ENCODE measurements at regions not wholly inside any gene's neighbourhood (a gene's known extent, or its start where the extent isn't known, plus 50 kb on each side); places are given as distances from the start of the nearest gene placed in this dataset.

DNA sequence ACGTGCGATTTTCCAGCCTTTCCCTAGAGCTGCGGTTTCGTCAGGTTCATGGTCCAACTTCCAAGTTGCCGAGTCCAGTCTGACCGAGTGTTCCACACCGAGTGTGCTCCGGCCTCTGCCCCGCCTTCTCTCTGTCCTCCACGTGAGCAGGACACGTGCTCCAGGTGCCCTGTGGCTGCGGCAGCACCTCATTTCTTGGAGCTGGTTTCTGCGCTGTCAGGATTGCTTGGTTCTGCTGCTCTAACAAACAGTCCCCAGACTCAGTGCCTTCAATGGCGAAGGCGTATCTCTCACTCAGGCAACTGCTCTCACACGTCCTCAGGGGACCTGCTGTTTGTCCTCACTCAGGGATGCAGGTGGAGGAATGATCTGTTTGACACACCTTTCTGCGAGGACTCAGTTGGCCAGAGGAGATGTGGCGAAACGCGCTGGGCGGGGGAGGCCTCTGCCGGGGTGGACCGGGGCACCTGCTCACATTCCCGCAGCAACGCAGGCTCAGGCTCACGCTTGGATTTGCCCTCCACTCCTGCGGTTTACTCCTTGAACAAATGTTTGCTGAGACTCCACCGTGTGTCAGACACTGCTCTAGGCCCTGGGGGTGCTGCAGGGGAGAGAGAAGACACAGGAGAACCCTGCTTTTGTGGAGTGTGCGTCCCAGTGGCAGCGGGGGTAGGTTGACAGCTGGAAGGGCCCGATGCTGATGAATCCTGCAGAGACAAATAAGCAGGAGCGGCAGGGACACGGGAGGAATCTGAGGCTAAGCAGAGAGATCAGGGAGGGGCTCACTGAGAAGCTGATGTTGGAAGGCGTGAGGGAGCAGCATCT is 63.4 kb upstream of the FBRSL1 start:
- in situ Hi-C loops (cut with MboI; ENCODE audit: low sequenced_read_pairs) = no loop called here

DNA sequence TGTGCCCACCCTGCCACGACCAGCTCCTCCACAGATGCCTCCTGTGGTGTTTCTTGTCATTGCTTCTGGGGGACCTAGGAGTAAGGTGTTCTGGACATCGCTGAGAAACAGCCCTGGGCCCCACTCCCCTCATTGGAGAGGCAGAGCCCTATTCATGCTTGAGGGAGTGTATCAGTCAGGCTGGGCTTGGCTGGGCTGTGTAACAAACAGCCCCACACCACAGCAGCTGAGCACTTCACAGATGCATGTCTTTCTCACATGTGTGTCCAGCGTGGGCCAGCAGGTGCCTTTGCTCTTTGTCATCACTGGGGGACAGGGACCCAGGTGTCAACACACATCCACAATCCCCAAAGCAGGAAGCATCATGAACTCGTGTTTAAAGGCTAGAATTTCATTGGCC is 65.1 kb upstream of the FBRSL1 start:
- in situ Hi-C loops (cut with MboI; ENCODE audit: low sequenced_read_pairs) = loop anchor here (25.0 kb wide), 1 partner anchor 112 kb away; no protein-coding TSS in a partner anchor

DNA sequence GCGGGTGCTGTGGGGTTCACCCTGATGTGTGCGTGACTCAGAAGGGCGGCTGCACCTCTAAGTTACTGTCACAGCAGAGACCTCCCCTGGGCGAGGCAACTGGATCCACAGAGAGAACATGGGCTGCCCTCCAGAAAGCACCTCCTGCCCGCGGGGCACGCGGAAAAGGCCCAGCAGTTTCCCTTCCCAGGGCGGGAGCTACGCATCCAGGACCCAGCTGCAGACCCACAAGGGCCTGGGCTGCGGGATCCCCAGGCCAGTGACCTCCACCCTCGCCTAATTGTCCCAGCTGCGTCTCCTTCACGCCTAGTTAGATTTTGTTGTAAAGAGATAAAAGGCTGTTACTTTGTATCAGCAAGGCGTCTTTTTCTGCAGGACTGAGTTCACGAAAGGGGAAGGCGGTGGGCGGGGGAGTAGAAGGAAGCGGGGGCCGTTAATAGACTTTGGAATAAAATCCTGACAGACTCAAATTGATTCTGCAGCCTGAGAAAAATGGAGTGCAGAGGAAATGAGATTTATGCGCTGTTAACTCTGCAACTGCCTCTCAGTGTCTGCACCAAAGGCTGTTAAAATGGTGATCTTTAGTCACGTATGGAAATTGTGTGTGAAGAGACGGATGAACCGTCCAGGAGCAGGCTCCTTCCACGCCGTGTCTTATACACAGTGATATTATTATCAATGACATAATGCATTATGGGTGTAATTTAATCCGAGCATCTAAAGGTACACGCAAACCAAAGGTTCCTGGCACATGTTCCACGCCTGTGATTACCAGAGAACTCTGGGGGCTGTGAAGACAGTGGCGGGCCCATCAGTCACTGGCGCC is 65.9 kb upstream of the FBRSL1 start:
- in situ Hi-C loops (cut with MboI; ENCODE audit: low sequenced_read_pairs) = loop anchor here (25.0 kb wide), 1 partner anchor 113 kb away; no protein-coding TSS in a partner anchor

DNA sequence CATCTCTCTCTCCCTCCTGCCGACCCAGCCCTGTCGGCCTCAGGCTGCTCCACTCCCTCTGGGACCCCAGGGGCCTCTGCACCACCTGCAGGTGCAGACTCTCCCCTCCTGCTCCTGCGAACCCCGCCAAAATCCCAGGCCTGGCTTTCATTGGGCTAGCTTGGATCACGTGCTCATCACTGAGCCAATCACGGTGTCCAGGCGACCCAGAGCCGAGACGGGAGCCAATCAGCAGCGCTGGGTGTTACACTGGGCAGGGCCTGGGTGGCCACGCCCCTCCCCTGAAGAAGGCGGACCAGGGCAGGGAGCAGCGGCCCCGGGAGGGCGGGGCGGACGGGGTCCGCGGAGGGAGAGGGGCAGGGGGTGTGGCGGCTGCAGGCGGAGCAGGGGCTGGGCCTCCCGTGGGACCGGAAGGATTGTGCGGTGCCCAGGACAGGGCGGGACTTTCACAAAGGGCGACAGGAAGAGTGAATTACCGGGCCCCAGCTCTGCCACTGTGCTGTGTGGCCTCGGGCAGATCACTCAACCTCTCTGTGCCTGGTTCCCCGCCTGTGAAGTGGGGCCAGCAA is 66.6 kb upstream of the FBRSL1 start:
- in situ Hi-C loops (cut with MboI; ENCODE audit: low sequenced_read_pairs) = loop anchor here (25.0 kb wide), 1 partner anchor 114 kb away; no protein-coding TSS in a partner anchor

DNA sequence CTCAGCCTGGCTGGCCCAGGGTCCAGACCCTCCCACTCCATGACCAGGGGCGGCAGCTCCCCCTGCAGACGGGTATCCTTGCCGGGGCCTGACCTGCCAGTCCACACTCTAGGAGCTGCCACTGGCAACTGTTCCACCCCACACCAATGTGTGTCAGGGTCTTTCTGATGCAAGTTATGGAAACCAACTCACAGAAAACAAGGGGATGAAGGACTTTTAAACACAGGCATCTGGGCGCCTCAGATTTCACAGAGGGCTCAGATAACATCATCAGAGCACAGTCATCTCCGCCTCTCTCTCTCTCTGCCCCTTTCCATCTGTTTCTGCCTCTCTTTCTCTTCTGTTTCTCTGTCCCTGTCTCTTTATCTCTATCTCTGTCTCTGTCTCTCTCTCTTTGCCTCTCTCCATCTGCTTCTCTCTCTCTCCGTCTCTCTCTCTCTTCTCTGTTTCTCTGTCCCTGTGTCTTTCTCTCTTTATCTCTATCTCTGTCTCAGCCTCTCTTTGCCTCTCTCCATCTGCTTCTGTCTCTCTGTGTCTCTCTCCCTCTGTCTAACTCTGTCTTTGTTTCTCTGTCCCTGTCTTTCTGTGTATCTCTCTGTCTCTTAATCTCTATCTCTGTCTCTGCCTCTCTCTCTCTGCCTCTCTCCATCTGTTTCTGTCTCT is 67.4 kb upstream of the FBRSL1 start:
- in situ Hi-C loops (cut with MboI; ENCODE audit: low sequenced_read_pairs) = loop anchor here (25.0 kb wide), 1 partner anchor 115 kb away; no protein-coding TSS in a partner anchor

DNA sequence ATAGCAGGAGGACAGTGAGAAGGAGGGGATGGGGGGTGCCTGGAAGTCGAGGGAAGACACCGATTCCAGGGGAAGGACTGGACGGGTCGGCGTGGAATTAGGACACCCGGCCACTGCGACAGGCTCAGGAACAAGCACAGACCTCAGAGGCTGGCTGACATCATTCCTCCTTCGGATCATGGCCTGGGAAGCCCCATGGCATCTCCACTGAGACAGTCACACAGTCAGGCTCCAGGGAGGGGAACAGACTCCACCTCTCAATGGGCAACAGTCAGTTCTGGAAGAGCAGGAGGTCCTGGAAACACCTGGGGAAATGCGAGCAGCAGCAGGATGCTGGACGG is 67.9 kb upstream of the FBRSL1 start:
- in situ Hi-C loops (cut with MboI; ENCODE audit: low sequenced_read_pairs) = loop anchor here (25.0 kb wide), 1 partner anchor 115 kb away; no protein-coding TSS in a partner anchor

DNA sequence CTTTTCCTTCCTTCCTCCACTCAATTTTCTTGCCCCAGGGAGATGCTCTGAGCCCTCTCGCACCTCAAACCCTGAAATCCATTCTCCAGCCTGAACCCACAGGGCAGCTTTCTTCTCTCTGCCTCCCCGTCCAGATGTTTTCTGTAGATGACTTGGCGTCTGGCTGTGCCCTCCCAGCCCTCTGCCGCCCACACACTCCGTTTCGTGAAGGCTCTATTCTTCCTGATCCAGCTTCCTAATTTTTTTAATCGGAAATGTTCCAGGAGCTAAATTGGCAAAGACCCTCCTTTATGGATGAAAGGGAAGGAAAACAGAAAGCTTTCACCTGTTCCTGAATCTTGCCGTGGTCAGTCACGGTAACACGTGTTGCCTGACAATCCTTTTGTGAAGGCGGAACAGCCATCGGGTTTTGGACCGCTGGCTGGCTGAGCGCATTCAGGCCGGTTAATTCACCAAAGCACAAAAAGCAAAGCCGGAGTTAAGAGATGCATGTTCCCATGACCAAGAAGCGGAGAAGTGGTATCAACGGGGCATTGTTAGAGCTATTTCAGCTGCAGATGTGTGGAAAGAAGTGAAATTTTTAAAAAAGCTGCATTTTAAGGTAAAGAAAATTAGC is 70.2 kb upstream of the FBRSL1 start:
- in situ Hi-C loops (cut with MboI; ENCODE audit: low sequenced_read_pairs) = loop anchor here (25.0 kb wide), 1 partner anchor 118 kb away; no protein-coding TSS in a partner anchor

DNA sequence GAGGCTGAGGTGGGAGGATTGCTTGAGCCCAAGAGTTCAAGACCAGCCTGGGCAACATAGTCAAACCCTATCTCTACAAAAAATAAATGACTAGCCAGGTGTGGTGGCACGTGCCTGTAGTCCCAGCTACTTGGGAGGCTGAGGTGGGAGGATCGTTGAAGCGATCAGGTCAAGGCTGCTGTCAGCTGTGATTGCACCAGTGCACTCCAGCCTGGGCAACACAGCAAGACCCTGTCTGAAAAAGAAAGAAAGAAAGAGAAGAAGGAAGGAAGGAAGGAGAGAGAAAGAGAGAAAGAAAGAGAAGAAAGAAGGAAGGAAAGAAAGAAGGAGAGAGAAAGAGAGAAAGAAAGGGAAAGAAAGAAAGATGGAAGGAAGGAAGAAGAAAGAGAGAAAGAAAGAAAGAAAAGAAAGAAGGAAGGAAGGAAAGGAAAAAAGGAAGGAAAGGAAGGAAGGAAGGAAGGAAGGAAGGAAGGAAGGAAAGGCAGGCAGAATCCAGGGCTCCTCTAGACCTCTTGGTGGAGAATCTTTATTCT is 71.5 kb upstream of the FBRSL1 start:
- in situ Hi-C loops (cut with MboI; ENCODE audit: low sequenced_read_pairs) = loop anchor here (25.0 kb wide), 1 partner anchor 119 kb away; no protein-coding TSS in a partner anchor

DNA sequence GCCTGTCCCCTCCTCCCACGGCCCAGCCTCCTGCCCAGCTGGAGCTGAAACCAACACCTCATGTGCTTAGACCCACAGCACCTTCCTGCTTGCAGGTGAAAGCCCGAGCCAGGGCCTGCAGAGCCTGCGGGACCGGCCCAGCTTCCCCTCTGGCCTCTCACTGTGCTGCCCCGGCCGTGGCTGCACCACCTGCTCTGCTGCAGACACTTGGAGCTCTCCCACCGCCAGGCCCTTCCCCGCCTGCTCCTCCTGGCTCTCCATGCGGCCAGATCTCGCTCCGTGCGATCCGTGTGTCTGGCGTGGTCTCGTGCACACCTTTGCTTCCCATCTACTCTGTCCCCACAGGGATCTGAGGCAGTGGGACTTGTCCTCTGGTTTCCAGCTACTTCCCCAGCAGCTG is 72.2 kb upstream of the FBRSL1 start:
- in situ Hi-C loops (cut with MboI; ENCODE audit: low sequenced_read_pairs) = loop anchor here (25.0 kb wide), 1 partner anchor 120 kb away; no protein-coding TSS in a partner anchor

DNA sequence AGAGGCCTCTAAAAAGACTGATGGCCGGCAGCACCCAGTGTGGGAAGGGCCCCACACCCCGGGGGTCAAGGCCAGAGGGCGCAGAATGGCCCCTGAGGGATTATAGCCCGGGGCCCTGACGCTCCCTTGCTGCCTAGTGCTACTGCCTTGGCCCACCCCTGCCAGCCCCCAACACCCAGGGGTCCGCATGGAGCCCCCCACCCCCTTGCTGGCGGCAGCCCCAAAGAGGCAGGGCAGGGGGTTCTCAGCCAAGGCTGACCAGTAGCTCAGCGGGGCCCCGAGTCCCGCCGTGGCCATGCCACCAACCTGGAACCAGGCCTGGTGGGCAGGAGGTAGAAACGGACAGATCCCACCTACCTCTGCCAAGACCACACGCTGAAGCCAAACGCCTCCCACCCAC is 73.1 kb upstream of the FBRSL1 start:
- in situ Hi-C loops (cut with MboI; ENCODE audit: low sequenced_read_pairs) = loop anchor here (25.0 kb wide), 1 partner anchor 120 kb away; no protein-coding TSS in a partner anchor

DNA sequence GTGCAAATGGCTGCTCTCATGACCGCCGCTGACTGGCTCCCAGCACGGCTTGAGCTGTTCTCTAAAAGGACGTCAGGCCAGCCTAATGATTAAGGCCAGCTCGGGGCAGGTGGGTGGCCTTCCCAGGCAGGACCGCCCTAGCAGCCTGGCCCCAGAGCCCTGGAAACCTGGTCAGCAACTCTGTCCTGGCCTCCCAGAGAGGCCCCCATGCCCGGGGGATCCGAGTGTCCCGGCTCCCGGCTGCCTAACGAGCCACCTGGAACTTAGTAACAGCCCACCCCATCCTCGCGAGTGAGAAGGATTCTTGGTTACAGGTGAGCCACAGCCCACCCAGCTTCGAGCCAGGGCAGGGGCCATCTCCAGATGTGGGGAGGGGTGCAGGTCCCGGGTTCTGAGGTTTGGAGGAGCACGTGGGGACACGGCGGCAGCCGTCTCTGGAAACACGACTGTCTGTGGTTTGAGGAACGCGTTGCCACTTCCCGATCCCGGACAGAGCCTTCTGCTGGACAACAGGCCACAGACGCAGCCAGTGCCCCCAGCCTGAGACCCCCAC is 73.8 kb upstream of the FBRSL1 start:
- in situ Hi-C loops (cut with MboI; ENCODE audit: low sequenced_read_pairs) = loop anchor here (25.0 kb wide), 1 partner anchor 121 kb away; no protein-coding TSS in a partner anchor

DNA sequence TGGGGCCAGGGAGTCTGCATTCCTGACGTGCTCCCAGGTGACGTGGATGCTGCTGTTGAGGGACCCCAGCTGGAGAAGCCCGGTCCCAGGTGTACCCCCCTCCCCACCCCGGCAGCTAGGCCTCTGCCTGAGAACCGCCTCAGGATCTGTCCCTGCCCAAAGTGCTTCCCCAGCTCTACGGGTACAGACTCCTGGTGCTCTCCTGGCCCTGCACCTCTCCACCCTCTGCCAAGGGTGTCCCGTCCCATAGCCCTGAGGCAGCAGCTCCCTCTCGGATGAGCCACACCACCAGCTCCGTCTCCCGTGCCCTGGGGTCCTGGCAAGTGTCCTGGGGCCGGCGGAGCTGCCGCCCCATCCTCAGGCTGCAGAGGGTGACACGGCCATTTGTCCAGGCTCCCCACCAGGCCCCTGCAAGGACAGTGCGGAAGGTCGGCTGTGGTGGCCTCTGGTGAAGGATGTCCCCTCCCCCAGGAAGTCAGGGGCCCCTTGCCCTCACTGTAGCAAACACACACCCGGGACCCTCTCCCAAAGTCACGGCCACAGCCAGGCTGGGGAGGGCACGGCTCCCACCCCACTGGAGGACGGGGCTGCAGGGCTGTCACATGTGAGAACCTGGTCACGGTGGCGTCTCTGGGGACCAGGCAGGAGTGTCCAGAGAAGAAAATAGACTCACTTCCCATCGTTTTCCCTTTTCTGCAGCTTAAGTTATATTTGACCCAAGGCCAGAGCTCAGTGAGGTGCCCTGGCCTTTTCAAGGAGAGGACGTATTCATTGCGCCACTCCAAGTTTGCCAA is 74.4 kb upstream of the FBRSL1 start:
- in situ Hi-C loops (cut with MboI; ENCODE audit: low sequenced_read_pairs) = loop anchor here (25.0 kb wide), 1 partner anchor 122 kb away; no protein-coding TSS in a partner anchor

DNA sequence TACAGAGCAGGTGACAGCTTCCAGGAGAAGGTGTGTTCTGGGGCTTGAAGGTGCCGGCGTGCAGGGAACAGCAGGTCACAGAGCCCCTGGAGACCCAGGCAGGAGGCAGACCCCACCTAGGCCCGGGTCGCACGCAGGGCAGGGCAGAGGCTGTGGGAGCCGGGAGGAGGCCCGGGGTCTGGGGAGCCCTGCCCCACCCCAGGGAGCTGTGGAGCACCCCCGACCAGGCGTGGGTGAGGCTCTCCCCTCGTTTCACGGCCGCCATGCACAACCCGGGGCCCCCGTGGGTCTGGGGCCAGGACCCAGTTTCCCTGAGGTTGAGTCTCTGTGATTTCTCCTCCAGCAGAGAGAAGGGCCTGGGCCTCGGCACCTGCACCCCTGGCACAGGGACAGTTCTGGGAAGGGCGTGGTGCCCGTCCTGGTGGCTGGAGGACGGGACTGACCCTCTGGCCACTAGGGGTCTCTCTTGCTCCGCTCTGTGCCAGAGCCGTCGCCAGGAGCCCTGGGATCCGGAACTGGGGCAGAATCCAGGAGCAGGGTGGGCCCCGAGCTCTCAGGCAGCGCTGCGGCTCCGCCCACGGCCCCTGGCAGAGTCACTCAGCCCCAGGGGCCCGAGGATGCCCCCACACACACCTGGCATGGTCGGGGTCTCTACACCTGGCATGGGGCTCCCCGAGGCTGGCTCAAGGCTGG is 75.2 kb upstream of the FBRSL1 start:
- in situ Hi-C loops (cut with MboI; ENCODE audit: low sequenced_read_pairs) = loop anchor here (25.0 kb wide), 1 partner anchor 123 kb away; no protein-coding TSS in a partner anchor

DNA sequence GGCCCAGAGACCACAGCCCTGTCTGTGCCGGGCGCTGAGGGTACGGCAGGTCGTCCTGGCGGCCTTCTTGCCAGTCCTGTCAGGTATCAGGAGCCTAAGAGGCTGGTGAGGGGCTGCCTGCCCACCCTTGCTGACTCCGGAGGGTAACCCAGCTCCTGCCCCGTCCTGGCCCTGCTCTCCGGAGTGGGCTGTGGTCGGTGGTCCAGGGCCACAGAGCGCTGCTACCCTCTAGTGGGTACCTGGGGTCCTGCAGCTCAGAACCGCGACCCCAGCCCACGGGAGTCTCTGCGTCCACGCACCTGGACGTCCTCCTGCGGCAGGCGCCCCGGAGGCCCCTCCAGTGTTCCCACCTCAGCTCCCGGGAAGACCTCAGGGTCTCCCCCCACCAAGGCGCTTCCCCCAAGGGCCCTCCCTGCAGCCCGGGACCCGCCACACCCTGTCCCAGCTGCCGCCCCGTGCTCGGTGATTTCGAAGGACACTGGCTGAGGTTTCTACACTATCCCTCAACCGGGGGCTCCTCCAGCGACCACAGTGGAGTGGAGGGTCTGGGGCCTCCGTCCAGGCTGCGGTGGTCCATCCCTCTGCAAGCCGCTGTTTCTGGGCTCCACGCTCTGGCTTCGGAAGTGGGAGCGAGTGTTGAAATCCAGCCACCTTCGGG is 75.9 kb upstream of the FBRSL1 start:
- in situ Hi-C loops (cut with MboI; ENCODE audit: low sequenced_read_pairs) = loop anchor here (25.0 kb wide), 1 partner anchor 123 kb away; no protein-coding TSS in a partner anchor

DNA sequence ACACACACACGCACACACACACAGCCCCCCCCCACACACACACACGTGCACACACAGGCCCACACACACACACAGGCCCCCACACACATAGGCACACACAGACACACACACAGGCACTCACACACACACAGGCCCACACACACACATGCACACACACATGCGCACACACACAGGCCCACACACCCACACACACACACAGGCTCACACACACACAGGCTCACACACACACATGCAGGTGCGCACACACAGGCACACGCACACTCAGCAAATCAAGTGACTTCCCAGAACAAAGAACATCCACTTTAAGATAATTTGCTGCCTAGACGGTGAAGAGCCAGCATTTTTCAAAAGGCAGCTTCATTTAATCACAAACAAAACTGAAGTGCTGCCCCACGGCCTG is 78.5 kb upstream of the FBRSL1 start:
- in situ Hi-C loops (cut with MboI; ENCODE audit: low sequenced_read_pairs) = loop anchor here (25.0 kb wide), 1 partner anchor 126 kb away; no protein-coding TSS in a partner anchor

DNA sequence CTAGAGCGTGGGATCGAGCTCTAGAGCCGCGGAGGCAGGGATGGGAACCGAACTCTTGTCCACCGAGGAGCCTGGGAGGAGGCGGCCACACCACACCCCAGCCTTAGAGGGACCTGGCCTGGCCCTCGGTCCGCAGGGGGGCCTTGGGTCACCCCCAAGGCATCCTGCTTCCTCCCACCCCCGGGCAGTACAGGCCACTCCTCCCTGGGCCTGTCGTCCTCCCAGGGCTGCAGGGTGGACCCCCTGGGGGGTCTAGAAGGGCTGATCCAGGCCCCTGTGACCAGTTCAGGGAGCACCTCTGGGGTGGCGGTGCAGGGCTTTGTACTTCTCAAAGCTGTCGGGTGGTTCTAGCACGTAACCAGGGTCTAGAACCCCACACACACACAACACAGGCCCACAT is 79.1 kb upstream of the FBRSL1 start:
- in situ Hi-C loops (cut with MboI; ENCODE audit: low sequenced_read_pairs) = loop anchor here (25.0 kb wide), 1 partner anchor 126 kb away; no protein-coding TSS in a partner anchor

DNA sequence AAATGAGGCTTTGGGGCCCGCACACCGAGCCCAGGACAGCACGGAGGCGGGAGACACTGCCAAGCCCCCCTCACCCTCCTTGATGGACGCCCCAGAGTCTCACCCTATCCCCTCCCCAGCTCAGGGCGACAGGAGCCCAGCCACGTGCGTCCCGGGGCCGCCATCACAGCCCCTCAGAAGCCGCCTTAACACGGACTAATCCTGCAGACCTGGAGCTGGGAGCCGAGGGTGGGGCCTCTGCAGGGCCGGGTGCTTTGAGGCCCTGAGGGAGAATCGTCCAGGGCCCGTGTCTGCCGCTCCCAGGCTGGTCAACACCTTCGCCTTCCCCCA is 79.7 kb upstream of the FBRSL1 start:
- in situ Hi-C loops (cut with MboI; ENCODE audit: low sequenced_read_pairs) = loop anchor here (25.0 kb wide), 1 partner anchor 127 kb away; no protein-coding TSS in a partner anchor
